Endodermal cell (in vitro differentiated cells): ENCODE measurements at regions not wholly inside any gene's neighbourhood (a gene's known extent, or its start where the extent isn't known, plus 50 kb on each side); places are given as distances from the start of the nearest gene placed in this dataset.

Experiments
- DNase-seq: peaks from one replicate; pipeline ENCODE4 v3.0.0-alpha.2; 2017
- H3K27ac ChIP-seq: 2 replicates; pipeline ENCODE4 v1.5.1; 2013; ENCODE audit warnings: mild to moderate bottlenecking, low read depth, low read length, moderate library complexity
- H3K27me3 ChIP-seq: 2 replicates; pipeline ENCODE4 v1.6.1; 2013; ENCODE audit warnings: mild to moderate bottlenecking, low read length, moderate library complexity; ENCODE audit not compliant: insufficient read depth, control insufficient read depth, poor library complexity, severe bottlenecking
- H3K36me3 ChIP-seq: 2 replicates; pipeline ENCODE4 v1.7.0; 2013; ENCODE audit warnings: mild to moderate bottlenecking, low read length, moderate library complexity; ENCODE audit not compliant: control insufficient read depth, insufficient read depth
- H3K4me1 ChIP-seq: one replicate; pipeline ENCODE4 v1.7.0; 2013; ENCODE audit warnings: low read length; ENCODE audit not compliant: control insufficient read depth, insufficient read depth
- H3K4me3 ChIP-seq: 2 replicates; pipeline ENCODE4 v1.5.1; 2013; ENCODE audit warnings: mild to moderate bottlenecking, low read length, moderate library complexity
- H3K9ac ChIP-seq: 2 replicates; pipeline ENCODE4 v1.6.1; 2013; ENCODE audit warnings: mild to moderate bottlenecking, low read length, moderate library complexity; ENCODE audit not compliant: poor library complexity, severe bottlenecking; ENCODE audit errors: extremely low read depth
- H3K9me3 ChIP-seq: 2 replicates; pipeline ENCODE4 v1.6.1; 2013; ENCODE audit warnings: mild to moderate bottlenecking, low read length, moderate library complexity; ENCODE audit not compliant: control insufficient read depth
- H3K27ac Mint-ChIP-seq: 2 replicates; pipeline ENCODE4 v1.8.0; 2020; ENCODE audit warnings: mixed read lengths
- H3K27me3 Mint-ChIP-seq: 2 replicates; pipeline ENCODE4 v1.8.0; 2021; ENCODE audit warnings: mild to moderate bottlenecking, mixed read lengths; ENCODE audit not compliant: insufficient read depth
- H3K36me3 Mint-ChIP-seq: 2 replicates; pipeline ENCODE4 v1.8.0; 2020; ENCODE audit warnings: low read depth, mixed read lengths
- H3K4me1 Mint-ChIP-seq: 2 replicates; pipeline ENCODE4 v1.8.0; 2020; ENCODE audit warnings: mixed read lengths
- H3K4me3 Mint-ChIP-seq: 2 replicates; pipeline ENCODE4 v1.8.0; 2020; ENCODE audit warnings: mild to moderate bottlenecking, moderate library complexity, mixed read lengths
- H3K9me3 Mint-ChIP-seq: 2 replicates; pipeline ENCODE4 v1.8.0; 2020; ENCODE audit warnings: mild to moderate bottlenecking, mixed read lengths
- CTCF ChIP-seq: fragments of 200-600 bp; sonication (generic); conservative IDR thresholded peaks from 2 replicates; pipeline ENCODE4 v1.5.0; 2021; ENCODE audit warnings: antibody characterized with exemption, mild to moderate bottlenecking
- whole genome bisulfite sequencing, 2 experiments: methylation state at CpG; one replicate each; pipeline versions ENCODE4 v1.1.5 to v1.1.7; 2013; ENCODE audit warnings: missing lambda C conversion rate in 2 of 2, mixed read lengths in 1 of 2; ENCODE audit not compliant: insufficient coverage in 1 of 2, insufficient read length in 1 of 2; 5-methylcytosine and 5-hydroxymethylcytosine counted together

- Mint-ChIP-seq H3K27me3 (no peaks in the 10 kb centered on the region), H3K36me3 (no peaks in the 10 kb centered on the region), H3K4me1 (peaks cover 6% of the 10 kb centered on the region), H3K9me3 (no peaks in the 10 kb centered on the region), H3K4me3 (no peak overlapping the region), H3K27ac (no peak overlapping the region)
- H3K4me1 ChIP-seq, result no peaks in the 10 kb centered on the region
- no peak for DNase-seq
- H3K27me3 ChIP-seq, result no peaks in the 10 kb centered on the region
- H3K27ac ChIP-seq, result no peak overlapping the region
- H3K9me3 ChIP-seq, result no peaks in the 10 kb centered on the region
- TF ChIP-seq CTCF, result no peak
- H3K36me3 ChIP-seq, result no peaks in the 10 kb centered on the region
- H3K4me3 ChIP-seq, result no peak overlapping the region
- no peak overlapping the region for H3K9ac ChIP-seq
Measured at GRCh38 chr18:7321831-7322230, 90.9 kb downstream of the LRRC30 start.

- no peaks in the 10 kb centered on the region for H3K27me3 ChIP-seq
- Mint-ChIP-seq H3K4me1 (peaks cover 6% of the 10 kb centered on the region), H3K9me3 (no peaks in the 10 kb centered on the region), H3K27me3 (no peaks in the 10 kb centered on the region), H3K27ac (no peak overlapping the region), H3K4me3 (no peak overlapping the region), H3K36me3 (no peaks in the 10 kb centered on the region)
- no peak for DNase-seq
- H3K4me3 ChIP-seq, result no peak overlapping the region
- H3K4me1 ChIP-seq, result no peaks in the 10 kb centered on the region
- no peaks in the 10 kb centered on the region for H3K9me3 ChIP-seq
- no peak for TF ChIP-seq CTCF
- H3K9ac ChIP-seq, result no peak overlapping the region
- H3K36me3 ChIP-seq, result no peaks in the 10 kb centered on the region
- H3K27ac ChIP-seq, result peak overlapping the region; percentile 7
- 74 to 76% methylated on average over 7 to 8 of the region's 8 CpGs for WGBS, 2 experiments
Measured at GRCh38 chr18:7322817-7323485, 92.1 kb downstream of the LRRC30 start.

- Histone ChIP-seq H3K27me3 (no peaks in the 10 kb centered on the region), H3K4me1 (no peaks in the 10 kb centered on the region), H3K36me3 (no peaks in the 10 kb centered on the region), H3K4me3 (no peak overlapping the region), H3K27ac (no peak overlapping the region), H3K9ac (no peak overlapping the region), H3K9me3 (no peaks in the 10 kb centered on the region)
- no peaks in the 10 kb centered on the region for H3K9me3 Mint-ChIP-seq
- H3K27me3 Mint-ChIP-seq, result no peaks in the 10 kb centered on the region
- H3K4me1 Mint-ChIP-seq, result peaks cover 6% of the 10 kb centered on the region
- H3K27ac Mint-ChIP-seq, result no peak overlapping the region
- no peaks in the 10 kb centered on the region for H3K36me3 Mint-ChIP-seq
- TF ChIP-seq CTCF, result no peak
- no peak for DNase-seq
- H3K4me3 Mint-ChIP-seq, result no peak overlapping the region
- WGBS, 2 experiments, result 91 to 94% methylated on average over 2 to 5 of the region's 5 CpGs
Measured at GRCh38 chr18:7325126-7325430, 94.2 kb downstream of the LRRC30 start.
